ENCODE measurements at regions not wholly inside any gene's neighbourhood (a gene's known extent, or its start where the extent isn't known, plus 50 kb on each side); places are given as distances from the start of the nearest gene placed in this dataset.

GRCh38 chr5:33315189-33315588 lies 125.6 kb upstream of the TARS1 start:
- Mint-ChIP-seq H3K27ac (ENCODE audit: unreplicated experiment) (no peak overlapping the region), H3K4me3 (ENCODE audit: unreplicated experiment) (no peak overlapping the region), H3K9me3 (ENCODE audit: low read depth) (peaks cover 10% of the 10 kb centered on the region), H3K4me1 (ENCODE audit: low read depth) (peaks cover 42% of the 10 kb centered on the region), H3K36me3 (ENCODE audit: low read depth) (no peaks in the 10 kb centered on the region), H3K27me3 (ENCODE audit: low read depth) (no peaks in the 10 kb centered on the region)
- TF ChIP-seq CTCF (IDR thresholded peaks at IDR 0.05): no peak
- no peak for DNase-seq (ENCODE audit: low spot score)

GRCh38 chr5:33316773-33317172 lies 124.0 kb upstream of the TARS1 start:
- no peak overlapping the region for H3K27ac Mint-ChIP-seq (ENCODE audit: unreplicated experiment)
- no peaks in the 10 kb centered on the region for H3K27me3 Mint-ChIP-seq (ENCODE audit: low read depth)
- peaks cover 10% of the 10 kb centered on the region for H3K9me3 Mint-ChIP-seq (ENCODE audit: low read depth)
- DNase-seq (ENCODE audit: low spot score): no peak
- peaks cover 28% of the 10 kb centered on the region for H3K4me1 Mint-ChIP-seq (ENCODE audit: low read depth)
- H3K4me3 Mint-ChIP-seq (ENCODE audit: unreplicated experiment): no peak overlapping the region
- no peaks in the 10 kb centered on the region for H3K36me3 Mint-ChIP-seq (ENCODE audit: low read depth)
- no peak for TF ChIP-seq CTCF (IDR thresholded peaks at IDR 0.05)

GRCh38 chr5:33317271-33317670 lies 123.5 kb upstream of the TARS1 start:
- Mint-ChIP-seq H3K27ac (ENCODE audit: unreplicated experiment) (no peak overlapping the region), H3K9me3 (ENCODE audit: low read depth) (peaks cover 10% of the 10 kb centered on the region), H3K27me3 (ENCODE audit: low read depth) (no peaks in the 10 kb centered on the region), H3K4me1 (ENCODE audit: low read depth) (peaks cover 24% of the 10 kb centered on the region), H3K36me3 (ENCODE audit: low read depth) (no peaks in the 10 kb centered on the region), H3K4me3 (ENCODE audit: unreplicated experiment) (no peak overlapping the region)
- no peak for TF ChIP-seq CTCF (IDR thresholded peaks at IDR 0.05)
- DNase-seq (ENCODE audit: low spot score): no peak

- Mint-ChIP-seq H3K27me3 (ENCODE audit: low read depth) (no peaks in the 10 kb centered on the region), H3K36me3 (ENCODE audit: low read depth) (no peaks in the 10 kb centered on the region), H3K4me1 (ENCODE audit: low read depth) (peaks cover 11% of the 10 kb centered on the region), H3K27ac (ENCODE audit: unreplicated experiment) (no peak overlapping the region), H3K9me3 (ENCODE audit: low read depth) (no peaks in the 10 kb centered on the region), H3K4me3 (ENCODE audit: unreplicated experiment) (no peak overlapping the region)
- DNase-seq (ENCODE audit: low spot score): no peak
- TF ChIP-seq CTCF (IDR thresholded peaks at IDR 0.05): no peak
Measured at GRCh38 chr5:33319151-33319550, 121.6 kb upstream of the TARS1 start.

- no peaks in the 10 kb centered on the region for H3K27me3 Mint-ChIP-seq (ENCODE audit: low read depth)
- no peak overlapping the region for H3K4me3 Mint-ChIP-seq (ENCODE audit: unreplicated experiment)
- no peaks in the 10 kb centered on the region for H3K36me3 Mint-ChIP-seq (ENCODE audit: low read depth)
- TF ChIP-seq CTCF (IDR thresholded peaks at IDR 0.05): no peak
- no peak for DNase-seq (ENCODE audit: low spot score)
- H3K9me3 Mint-ChIP-seq (ENCODE audit: low read depth): no peaks in the 10 kb centered on the region
- H3K27ac Mint-ChIP-seq (ENCODE audit: unreplicated experiment): no peak overlapping the region
- H3K4me1 Mint-ChIP-seq (ENCODE audit: low read depth): peaks cover 11% of the 10 kb centered on the region
Measured at GRCh38 chr5:33319841-33320240, 120.9 kb upstream of the TARS1 start.
